HG03457 (cell line): ENCODE measurements at regions not wholly inside any gene's neighbourhood (a gene's known extent, or its start where the extent isn't known, plus 50 kb on each side); places are given as distances from the start of the nearest gene placed in this dataset.
"Not testable (repeated sequence)": the region's sequence is repeated elsewhere in the genome, so short reads cannot be mapped to it uniquely, and the experiment has no call there.

Source experiments
- ATAC-seq: cut with Tn5 transposase; IDR thresholded peaks from one replicate; pipeline ENCODE4 v1.9.1; 2021; ENCODE audit warnings: moderate number of reproducible peaks; ENCODE audit not compliant: unreplicated experiment

- ATAC-seq = no peak
These were observed 217.7 kb upstream of the IRF2BP2 start for GRCh38 chr1:234827656-234828055.

- ATAC-seq = no peak
These were observed 217.2 kb upstream of the IRF2BP2 start for GRCh38 chr1:234827181-234827580.

GRCh38 chr1:234826352-234826751 lies 216.4 kb upstream of the IRF2BP2 start:
- no peak for ATAC-seq

GRCh38 chr1:234825498-234826165 lies 215.7 kb upstream of the IRF2BP2 start:
- no peak for ATAC-seq

DNA sequence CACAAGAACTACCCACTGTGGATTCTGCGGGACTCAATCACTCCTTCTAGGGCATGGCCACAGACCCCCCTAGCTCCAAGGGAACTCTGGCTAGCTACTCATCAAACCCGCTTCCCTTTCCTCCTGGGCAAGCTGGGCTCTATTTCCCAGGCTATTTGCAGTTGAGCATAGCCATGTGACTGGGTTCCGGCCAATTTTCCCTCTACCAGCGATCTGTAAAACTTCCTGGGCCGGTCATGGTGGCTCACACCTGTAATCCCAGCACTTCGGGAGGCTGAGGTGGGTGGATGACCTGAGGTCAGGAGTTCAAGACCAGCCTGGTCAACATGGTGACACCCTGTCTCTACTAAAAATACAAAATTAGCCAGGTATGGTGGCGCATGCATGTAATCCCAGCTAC lies 214.9 kb upstream of the IRF2BP2 start:
- ATAC-seq = not testable (repeated sequence)

- no peak for ATAC-seq
These were observed 213.5 kb upstream of the IRF2BP2 start for GRCh38 chr1:234823191-234824176.

- ATAC-seq = no peak
These were observed 211.9 kb upstream of the IRF2BP2 start for GRCh38 chr1:234821840-234822239.

- ATAC-seq = no peak
These were observed 210.6 kb upstream of the IRF2BP2 start for GRCh38 chr1:234820597-234820996.

DNA sequence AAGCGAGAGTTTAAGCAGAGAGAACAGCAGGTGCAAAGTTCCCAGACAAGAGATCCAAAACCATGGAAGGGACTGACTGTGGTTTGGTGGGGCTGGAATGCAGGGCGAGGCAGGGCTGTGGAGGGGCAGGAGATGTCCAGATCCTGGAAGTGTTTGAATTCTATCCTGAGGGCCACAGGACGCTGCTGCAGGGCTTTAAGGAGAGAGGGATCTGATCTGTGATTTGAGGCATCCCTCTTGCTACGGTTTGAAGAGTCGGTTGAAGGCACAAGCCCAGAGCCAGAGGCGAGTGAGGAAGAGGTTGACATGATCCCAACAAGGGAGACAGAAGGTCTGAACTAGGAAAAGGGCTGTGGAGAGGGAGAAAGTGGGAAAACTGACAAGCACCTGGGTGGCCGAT lies 209.9 kb upstream of the IRF2BP2 start:
- not testable (repeated sequence) for ATAC-seq

- not testable (repeated sequence) for ATAC-seq
These were observed 208.0 kb upstream of the IRF2BP2 start for GRCh38 chr1:234818040-234818387.

- ATAC-seq = not testable (repeated sequence)
These were observed 207.5 kb upstream of the IRF2BP2 start for GRCh38 chr1:234817313-234818039.

DNA sequence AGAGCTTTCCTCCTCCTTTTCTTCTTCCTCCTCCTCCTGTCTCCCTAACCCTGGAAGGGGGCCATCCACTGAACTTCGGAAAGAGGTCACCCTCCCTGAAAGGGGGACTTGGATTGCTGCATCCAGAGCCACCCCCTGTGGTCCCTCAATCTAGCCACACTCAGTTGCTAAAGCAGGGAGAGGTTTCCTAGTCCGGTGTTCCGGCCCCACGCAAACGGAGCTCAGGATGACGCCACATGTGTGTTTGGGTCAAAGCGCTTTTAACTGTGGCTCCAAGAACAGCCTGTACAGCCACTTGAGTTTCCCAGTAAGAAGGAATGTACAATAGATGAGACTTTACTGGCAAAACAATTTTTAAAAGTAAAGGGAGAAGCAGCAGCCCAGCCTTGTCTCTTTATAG lies 206.9 kb upstream of the IRF2BP2 start:
- ATAC-seq = not testable (repeated sequence)

DNA sequence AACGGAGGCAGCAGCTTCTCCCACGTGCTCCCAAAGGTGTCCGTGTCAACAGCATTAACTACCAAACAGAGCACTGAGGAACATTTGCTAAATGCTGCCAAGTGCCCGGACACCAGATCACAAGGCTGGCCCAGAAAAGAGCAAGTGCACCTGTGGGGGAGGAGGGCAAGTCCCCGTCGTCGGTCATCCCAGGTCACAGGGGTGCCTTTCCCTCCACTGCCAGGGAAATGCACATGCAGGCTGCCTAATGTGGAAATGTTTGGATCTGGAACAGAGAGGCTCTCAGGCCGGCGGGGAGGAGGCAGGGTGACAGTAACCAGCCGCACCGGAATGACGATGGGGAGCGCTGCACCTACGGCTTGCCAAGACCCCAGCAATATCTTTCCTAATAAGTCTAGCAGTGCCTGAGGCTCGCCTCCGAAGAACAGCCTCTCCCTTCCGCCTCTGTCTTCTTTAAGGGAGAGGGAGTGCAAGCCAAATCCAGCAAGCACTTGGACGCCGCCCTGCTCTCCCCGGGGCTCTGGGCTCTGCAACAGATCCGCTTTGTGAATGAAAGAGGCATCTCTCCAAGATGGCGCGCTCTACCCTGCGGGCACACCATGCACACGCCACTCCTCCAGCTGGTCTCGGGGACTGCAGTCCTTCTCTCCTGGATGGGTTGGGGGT lies 206.3 kb upstream of the IRF2BP2 start:
- ATAC-seq = not testable (repeated sequence)

- ATAC-seq = not testable (repeated sequence)
These were observed 205.4 kb upstream of the IRF2BP2 start for GRCh38 chr1:234815295-234815815.

- not testable (repeated sequence) for ATAC-seq
These were observed 204.3 kb upstream of the IRF2BP2 start for GRCh38 chr1:234814235-234814634.

DNA sequence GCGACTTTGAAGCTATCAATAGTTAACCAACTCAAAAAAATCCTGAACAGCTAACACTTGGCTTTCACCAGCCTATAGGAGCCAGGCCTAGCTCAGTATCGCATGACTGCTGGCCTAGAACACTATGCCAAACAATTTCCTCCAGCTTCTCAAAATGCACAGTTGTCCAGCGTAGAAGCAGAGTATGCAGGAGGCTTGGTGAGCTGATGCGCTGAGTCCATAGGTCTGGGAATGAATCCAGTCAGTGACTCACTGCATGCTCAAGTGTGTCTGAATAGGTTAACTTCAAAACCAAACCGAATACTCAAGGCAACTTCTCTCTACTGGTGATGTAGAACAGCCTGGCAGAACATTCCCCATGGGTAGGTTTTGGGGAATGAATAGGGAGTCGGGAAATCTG lies 201.8 kb upstream of the IRF2BP2 start:
- not testable (repeated sequence) for ATAC-seq

GRCh38 chr1:234810726-234811125 lies 200.7 kb upstream of the IRF2BP2 start:
- not testable (repeated sequence) for ATAC-seq

DNA sequence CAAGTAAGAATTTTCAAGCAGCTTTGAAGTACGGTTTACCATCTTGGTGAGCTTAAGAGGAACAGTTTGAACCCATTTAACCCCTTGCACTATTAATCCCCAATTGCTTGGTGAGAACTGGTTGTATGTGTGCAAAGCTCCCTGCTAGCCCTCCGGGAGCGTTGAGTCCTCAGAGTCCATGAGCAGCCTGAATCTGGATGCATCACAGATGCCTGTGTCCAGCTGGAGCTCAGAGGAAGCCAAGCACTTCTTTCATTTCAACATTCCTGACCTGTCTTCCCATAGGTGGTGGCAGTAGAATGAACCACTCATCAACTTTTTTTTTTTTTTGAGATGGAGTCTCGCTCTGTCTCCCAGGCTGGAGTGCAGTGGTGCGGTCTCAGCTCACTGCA lies 199.9 kb upstream of the IRF2BP2 start:
- not testable (repeated sequence) for ATAC-seq

- not testable (repeated sequence) for ATAC-seq
These were observed 199.2 kb upstream of the IRF2BP2 start for GRCh38 chr1:234808943-234809853.
